ENCODE measurements at regions not wholly inside any gene's neighbourhood (a gene's known extent, or its start where the extent isn't known, plus 50 kb on each side); places are given as distances from the start of the nearest gene placed in this dataset.

GRCh38 chr20:58162986-58163385 lies 65.5 kb downstream of the ANKRD60 start:
- no peak for DNase-seq

GRCh38 chr20:58161192-58161591 lies 67.3 kb downstream of the ANKRD60 start:
- DNase-seq: no peak

GRCh38 chr20:58160451-58161061 lies 67.9 kb downstream of the ANKRD60 start:
- no peak for DNase-seq

GRCh38 chr20:58155148-58155925 lies 73.1 kb downstream of the ANKRD60 start:
- DNase-seq: no peak

- no peak for DNase-seq
Observed at GRCh38 chr20:58154113-58154512, 74.3 kb downstream of the ANKRD60 start.

GRCh38 chr20:58153121-58153520 lies 75.3 kb downstream of the ANKRD60 start:
- DNase-seq: no peak

- DNase-seq: no peak
Observed at GRCh38 chr20:58150772-58151171, 77.7 kb downstream of the ANKRD60 start.

- DNase-seq: no peak
Observed at GRCh38 chr20:58149437-58150091, 78.9 kb downstream of the ANKRD60 start.

GRCh38 chr20:58148891-58149290 lies 79.6 kb downstream of the ANKRD60 start:
- DNase-seq: no peak

GRCh38 chr20:58147628-58148370 lies 80.7 kb downstream of the ANKRD60 start:
- no peak for DNase-seq

GRCh38 chr20:58146746-58147140 lies 81.7 kb downstream of the ANKRD60 start:
- DNase-seq: no peak

- no peak for DNase-seq
Observed at GRCh38 chr20:58146081-58146745, 82.2 kb downstream of the ANKRD60 start.

GRCh38 chr20:58145506-58146080 lies 82.9 kb downstream of the ANKRD60 start:
- no peak for DNase-seq

GRCh38 chr20:58144096-58144495 lies 84.4 kb downstream of the ANKRD60 start:
- no peak for DNase-seq

- no peak for DNase-seq
Observed at GRCh38 chr20:58143531-58143930, 84.9 kb downstream of the ANKRD60 start.

GRCh38 chr20:58142843-58143185 lies 85.6 kb downstream of the ANKRD60 start:
- DNase-seq: no peak

GRCh38 chr20:58141971-58142842 lies 86.2 kb downstream of the ANKRD60 start:
- DNase-seq: no peak

- no peak for DNase-seq
Observed at GRCh38 chr20:58141496-58141895, 87.0 kb downstream of the ANKRD60 start.

- DNase-seq: no peak
Observed at GRCh38 chr20:58140787-58141425, 87.5 kb downstream of the ANKRD60 start.

- no peak for DNase-seq
Observed at GRCh38 chr20:58139849-58140786, 88.3 kb downstream of the ANKRD60 start.
